ENCODE measurements at regions not wholly inside any gene's neighbourhood (a gene's known extent, or its start where the extent isn't known, plus 50 kb on each side); places are given as distances from the start of the nearest gene placed in this dataset.

DNA sequence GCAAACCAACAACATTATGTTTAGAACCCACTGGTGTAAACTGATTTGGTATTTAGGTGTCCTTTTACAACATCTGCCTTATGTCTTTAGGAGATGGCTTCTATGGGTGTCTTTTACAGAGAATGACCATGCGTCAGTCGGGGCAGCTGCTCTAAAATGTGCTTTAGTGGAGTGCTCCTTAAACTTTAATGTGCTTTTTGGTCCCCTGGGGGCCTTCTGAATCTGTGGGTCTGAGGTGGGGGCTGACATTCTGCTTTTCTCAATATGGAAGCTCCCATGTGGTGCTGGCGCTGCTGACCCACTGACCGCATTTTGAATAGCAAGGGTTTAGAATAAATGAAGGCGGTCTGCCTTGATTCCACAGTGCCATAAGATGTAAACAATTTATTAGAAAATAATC, 173.2 kb upstream of the B3GALT2 start:
- no peak for ATAC-seq
- no peak overlapping the region for H3K4me2 ChIP-seq
- H3K9me3 ChIP-seq: no peaks in the 10 kb centered on the region
- no peak overlapping the region for H3K27ac ChIP-seq
- TF ChIP-seq, protein P1, sequence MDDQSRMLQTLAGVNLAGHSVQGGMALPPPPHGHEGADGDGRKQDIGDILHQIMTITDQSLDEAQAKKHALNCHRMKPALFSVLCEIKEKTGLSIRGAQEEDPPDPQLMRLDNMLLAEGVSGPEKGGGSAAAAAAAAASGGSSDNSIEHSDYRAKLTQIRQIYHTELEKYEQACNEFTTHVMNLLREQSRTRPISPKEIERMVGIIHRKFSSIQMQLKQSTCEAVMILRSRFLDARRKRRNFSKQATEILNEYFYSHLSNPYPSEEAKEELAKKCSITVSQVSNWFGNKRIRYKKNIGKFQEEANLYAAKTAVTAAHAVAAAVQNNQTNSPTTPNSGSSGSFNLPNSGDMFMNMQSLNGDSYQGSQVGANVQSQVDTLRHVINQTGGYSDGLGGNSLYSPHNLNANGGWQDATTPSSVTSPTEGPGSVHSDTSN (IDR thresholded peaks at IDR 0.05): no peak
- TF ChIP-seq CBX2 (IDR thresholded peaks at IDR 0.05; ENCODE audit: borderline replicate concordance, low read depth): no peak
- TF ChIP-seq HOXB5 (CRISPR knock-in tag; IDR thresholded peaks at IDR 0.05): no peak
- TF ChIP-seq EP300 (IDR thresholded peaks at IDR 0.05): no peak
- TF ChIP-seq ZC3H11A (IDR thresholded peaks at IDR 0.05): no peak
- TF ChIP-seq HOXB13 (CRISPR knock-in tag; IDR thresholded peaks at IDR 0.05; ENCODE audit: low read depth): no peak
- TF ChIP-seq, protein P2, sequence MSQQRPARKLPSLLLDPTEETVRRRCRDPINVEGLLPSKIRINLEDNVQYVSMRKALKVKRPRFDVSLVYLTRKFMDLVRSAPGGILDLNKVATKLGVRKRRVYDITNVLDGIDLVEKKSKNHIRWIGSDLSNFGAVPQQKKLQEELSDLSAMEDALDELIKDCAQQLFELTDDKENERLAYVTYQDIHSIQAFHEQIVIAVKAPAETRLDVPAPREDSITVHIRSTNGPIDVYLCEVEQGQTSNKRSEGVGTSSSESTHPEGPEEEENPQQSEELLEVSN (IDR thresholded peaks at IDR 0.05; ENCODE audit: borderline replicate concordance, low read depth): no peak
- no peak for TF ChIP-seq ZSCAN20 (CRISPR knock-in tag; IDR thresholded peaks at IDR 0.05)
- no peak for TF ChIP-seq HEYL (CRISPR knock-in tag; IDR thresholded peaks at IDR 0.05)
- TF ChIP-seq RAD21 (conservative IDR thresholded peaks at IDR 0.05 in 1 of 2, IDR thresholded peaks at IDR 0.05 in 1 of 2): no peak
- no peak for TF ChIP-seq KDM1A (IDR thresholded peaks at IDR 0.05; ENCODE audit: low read depth)
- no peak for TF ChIP-seq SMC3 (IDR thresholded peaks at IDR 0.05)
- no peak for TF ChIP-seq ZNF302 (CRISPR knock-in tag; IDR thresholded peaks at IDR 0.05)
- no peak for DNase-seq (ENCODE audit: low read depth in 1 of 2, low spot score in 1 of 2)
- 97% methylated on average over 5 of the region's 5 CpGs for WGBS (ENCODE audit: missing lambda C conversion rate)
- H3K4me1 ChIP-seq: peaks cover 12% of the 10 kb centered on the region
- FAIRE-seq: no peak
- ChIA-PET POLR2A (no interaction called here), CTCF (no interaction called here)
- H3K4me3 ChIP-seq: no peak overlapping the region

- no peak overlapping the region for H3K27ac ChIP-seq
- ChIA-PET CTCF (interaction anchor here (1.1 kb wide), 2 partner anchors 11 to 159 kb away, joined by 3 read pairs; no protein-coding TSS in a partner anchor), POLR2A (no interaction called here)
- no peak for ATAC-seq
- no peaks in the 10 kb centered on the region for H3K9me3 ChIP-seq
- no peak for TF ChIP-seq MAZ (IDR thresholded peaks at IDR 0.05; ENCODE audit: borderline replicate concordance, low read depth, low read length)
- TF ChIP-seq PHF8 (IDR thresholded peaks at IDR 0.05; ENCODE audit: borderline replicate concordance, low read depth): no peak
- TF ChIP-seq, protein P3, sequence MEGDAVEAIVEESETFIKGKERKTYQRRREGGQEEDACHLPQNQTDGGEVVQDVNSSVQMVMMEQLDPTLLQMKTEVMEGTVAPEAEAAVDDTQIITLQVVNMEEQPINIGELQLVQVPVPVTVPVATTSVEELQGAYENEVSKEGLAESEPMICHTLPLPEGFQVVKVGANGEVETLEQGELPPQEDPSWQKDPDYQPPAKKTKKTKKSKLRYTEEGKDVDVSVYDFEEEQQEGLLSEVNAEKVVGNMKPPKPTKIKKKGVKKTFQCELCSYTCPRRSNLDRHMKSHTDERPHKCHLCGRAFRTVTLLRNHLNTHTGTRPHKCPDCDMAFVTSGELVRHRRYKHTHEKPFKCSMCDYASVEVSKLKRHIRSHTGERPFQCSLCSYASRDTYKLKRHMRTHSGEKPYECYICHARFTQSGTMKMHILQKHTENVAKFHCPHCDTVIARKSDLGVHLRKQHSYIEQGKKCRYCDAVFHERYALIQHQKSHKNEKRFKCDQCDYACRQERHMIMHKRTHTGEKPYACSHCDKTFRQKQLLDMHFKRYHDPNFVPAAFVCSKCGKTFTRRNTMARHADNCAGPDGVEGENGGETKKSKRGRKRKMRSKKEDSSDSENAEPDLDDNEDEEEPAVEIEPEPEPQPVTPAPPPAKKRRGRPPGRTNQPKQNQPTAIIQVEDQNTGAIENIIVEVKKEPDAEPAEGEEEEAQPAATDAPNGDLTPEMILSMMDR (IDR thresholded peaks at IDR 0.05): no peak
- no peak for TF ChIP-seq CEBPB (IDR thresholded peaks at IDR 0.05)
- TF ChIP-seq JUN (IDR thresholded peaks at IDR 0.05): no peak
- TF ChIP-seq, protein P1 (IDR thresholded peaks at IDR 0.05): no peak
- no peak for TF ChIP-seq RNF2 (IDR thresholded peaks at IDR 0.05; ENCODE audit: borderline replicate concordance, low read depth)
- no peak for TF ChIP-seq KDM5A (IDR thresholded peaks at IDR 0.05)
- no peak for TF ChIP-seq KDM1A (IDR thresholded peaks at IDR 0.05; ENCODE audit: low read depth)
- no peak for TF ChIP-seq EP300 (IDR thresholded peaks at IDR 0.05)
- TF ChIP-seq HEYL (CRISPR knock-in tag; IDR thresholded peaks at IDR 0.05): no peak
- no peak for TF ChIP-seq HMGXB4 (CRISPR knock-in tag; IDR thresholded peaks at IDR 0.05; ENCODE audit: borderline replicate concordance)
- TF ChIP-seq HOXA7 (CRISPR knock-in tag; IDR thresholded peaks at IDR 0.05): no peak
- peaks cover 17% of the 10 kb centered on the region for H3K4me1 ChIP-seq
- FAIRE-seq: no peak
- 84% methylated on average over 3 of the region's 3 CpGs for WGBS (ENCODE audit: missing lambda C conversion rate)
- no peak overlapping the region for H3K4me2 ChIP-seq
- H3K4me3 ChIP-seq: no peak overlapping the region
- no peak for DNase-seq (ENCODE audit: low read depth in 1 of 2, low spot score in 1 of 2)
These were observed 172.0 kb upstream of the B3GALT2 start for GRCh38 chr1:193358419-193358818.

Data from A549 (cell line).